Skin epidermis (tissue), 12 donors: ENCODE measurements at regions not wholly inside any gene's neighbourhood (a gene's known extent, or its start where the extent isn't known, plus 50 kb on each side); places are given as distances from the start of the nearest gene placed in this dataset.
"Not testable (repeated sequence)": the region's sequence is repeated elsewhere in the genome, so short reads cannot be mapped to it uniquely, and the experiment has no call there.

Experiments
- H3K27ac ChIP-seq, 21 experiments: fragments of 200-600 bp; sonication (generic) in 11 of 21; one replicate each; pipeline ENCODE4 v1.5.0; 2020; ENCODE audit warnings: mild to moderate bottlenecking in 3 of 21, inconsistent platforms in 2 of 21, moderate library complexity in 2 of 21
- H3K4me3 ChIP-seq, 7 experiments: fragments of 200-600 bp; sonication (generic) in 2 of 7; one replicate each; pipeline ENCODE4 v1.5.0; 2020; ENCODE audit warnings: inconsistent platforms in 2 of 7, mild to moderate bottlenecking in 2 of 7, moderate library complexity in 1 of 7

GRCh38 chr6:109915748-109916147 lies 62.4 kb upstream of the GPR6 start:
- not testable (repeated sequence) for H3K4me3 ChIP-seq, H3K27ac ChIP-seq

- H3K27ac ChIP-seq: no peak overlapping the region
- H3K4me3 ChIP-seq: no peak overlapping the region
Measured at GRCh38 chr6:109916759-109917158, 61.4 kb upstream of the GPR6 start.

- H3K27ac ChIP-seq: no peak overlapping the region
- no peak overlapping the region for H3K4me3 ChIP-seq
Measured at GRCh38 chr6:109918227-109918626, 59.9 kb upstream of the GPR6 start.

- H3K27ac ChIP-seq: no peak overlapping the region
- H3K4me3 ChIP-seq: no peak overlapping the region
Measured at GRCh38 chr6:109920911-109921310, 57.2 kb upstream of the GPR6 start.

- H3K4me3 ChIP-seq: no peak overlapping the region
- H3K27ac ChIP-seq: no peak overlapping the region
Measured at GRCh38 chr6:109922851-109923250, 55.3 kb upstream of the GPR6 start.

GRCh38 chr6:109925075-109925474 lies 53.0 kb upstream of the GPR6 start:
- H3K4me3 ChIP-seq: no peak overlapping the region
- H3K27ac ChIP-seq: no peak overlapping the region

GRCh38 chr6:109927052-109927451 lies 51.1 kb upstream of the GPR6 start:
- Histone ChIP-seq H3K27ac (no peak overlapping the region), H3K4me3 (no peak overlapping the region)
